Brain microvascular endothelial cell (primary cell): ENCODE measurements at regions not wholly inside any gene's neighbourhood (a gene's known extent, or its start where the extent isn't known, plus 50 kb on each side); places are given as distances from the start of the nearest gene placed in this dataset.

Experiments used
- DNase-seq: peaks from one replicate; pipeline ENCODE4 v3.0.0-alpha.2; 2020
- H3K27ac ChIP-seq: fragments of 250-450 bp; sonication (Bioruptor Pico); 2 replicates; pipeline ENCODE4 v1.5.1; 2020; ENCODE audit warnings: mild to moderate bottlenecking, moderate library complexity
- H3K27me3 ChIP-seq: fragments of 250-450 bp; sonication (Bioruptor Pico); replicated peaks from 2 replicates; pipeline ENCODE4 v1.5.1; 2020; ENCODE audit warnings: mild to moderate bottlenecking
- H3K36me3 ChIP-seq: fragments of 250-450 bp; sonication (Bioruptor Pico); replicated peaks from 2 replicates; pipeline ENCODE4 v1.5.1; 2020; ENCODE audit warnings: mild to moderate bottlenecking
- H3K4me3 ChIP-seq: 2 replicates; pipeline ENCODE4 v1.5.1; 2011; ENCODE audit warnings: low read depth, mild to moderate bottlenecking, control low read depth, low read length, moderate library complexity
- CTCF ChIP-seq: IDR thresholded peaks from 2 replicates; pipeline ENCODE4 v1.5.1; 2011; ENCODE audit warnings: low read depth, mild to moderate bottlenecking, moderate library complexity, low read length, control low read depth, inconsistent platforms; ENCODE audit errors: missing control alignments
- in situ Hi-C: cut with HindIII; loops from 2 replicates; pipeline ENCODE4 v1.10.0; 2017; ENCODE audit warnings: low sequenced_read_pairs, low pct_ligation_motif_present

DNA sequence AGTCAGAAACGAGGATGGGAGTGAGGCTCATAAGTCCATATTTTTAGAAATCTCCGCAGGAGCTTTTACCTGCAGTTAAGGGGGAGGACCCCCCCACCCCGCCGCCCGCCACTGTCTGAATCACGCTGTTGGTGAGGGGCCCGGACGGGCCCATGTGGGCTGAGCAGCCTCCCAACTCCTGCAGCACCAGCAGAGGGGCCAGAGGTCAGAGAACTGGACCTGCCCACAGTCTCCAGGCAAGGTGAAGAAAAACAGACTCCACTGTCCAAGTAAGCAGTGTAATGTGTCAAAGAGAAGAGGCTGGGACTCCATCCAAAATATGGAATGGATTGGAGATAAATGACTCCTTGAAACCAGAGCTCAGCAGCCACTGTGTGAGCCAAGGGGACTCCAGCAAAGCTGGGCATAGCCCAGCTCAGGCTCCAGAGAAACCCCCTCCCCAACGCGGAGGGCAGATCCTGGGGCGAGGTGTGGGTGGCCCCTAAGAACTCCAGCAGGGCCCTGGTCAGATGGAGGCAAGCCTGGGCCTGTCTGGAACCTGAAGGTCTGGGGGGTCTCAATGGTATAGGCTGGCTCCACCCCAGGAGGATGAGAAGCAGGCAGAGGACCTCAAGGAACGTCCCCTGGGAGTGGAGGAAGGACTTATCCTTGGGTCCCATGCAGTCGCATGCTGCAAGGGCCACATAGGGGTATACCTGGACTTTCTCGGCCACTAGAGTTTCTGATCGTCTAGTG lies 128.5 kb upstream of the TNS3 start:
- TF ChIP-seq CTCF: no peak
- no peaks in the 10 kb centered on the region for H3K36me3 ChIP-seq
- no peak overlapping the region for H3K4me3 ChIP-seq
- in situ Hi-C loops: no loop called here
- H3K27ac ChIP-seq: no peak overlapping the region
- no peaks in the 10 kb centered on the region for H3K27me3 ChIP-seq
- no peak for DNase-seq

DNA sequence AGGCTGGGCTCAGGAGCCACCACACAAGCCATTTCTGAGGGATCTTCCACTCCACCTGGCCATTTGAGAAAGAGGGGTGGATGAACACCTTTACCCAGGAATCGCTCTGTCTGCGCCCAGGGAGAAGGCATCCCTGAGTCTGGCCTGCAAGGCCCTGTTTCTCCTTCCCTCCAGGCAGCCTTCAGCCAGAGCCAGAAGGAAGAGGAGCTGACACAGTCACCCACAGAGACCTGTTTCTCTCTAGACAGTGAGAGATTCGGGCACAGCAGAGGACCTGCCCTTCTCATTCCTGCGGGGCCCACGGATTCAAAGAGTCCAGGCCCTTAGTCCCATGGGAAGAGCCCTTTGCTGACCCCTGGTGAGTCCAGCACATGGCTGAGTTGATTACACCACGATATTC lies 127.5 kb upstream of the TNS3 start:
- no peak overlapping the region for H3K4me3 ChIP-seq
- H3K27me3 ChIP-seq: no peaks in the 10 kb centered on the region
- no peaks in the 10 kb centered on the region for H3K36me3 ChIP-seq
- TF ChIP-seq CTCF: no peak
- no peak overlapping the region for H3K27ac ChIP-seq
- in situ Hi-C loops: no loop called here
- DNase-seq: no peak

GRCh38 chr7:47709051-47709450 lies 127.1 kb upstream of the TNS3 start:
- H3K4me3 ChIP-seq: no peak overlapping the region
- in situ Hi-C loops: no loop called here
- TF ChIP-seq CTCF: no peak

GRCh38 chr7:47707583-47707982 lies 125.7 kb upstream of the TNS3 start:
- DNase-seq: no peak
- Histone ChIP-seq H3K36me3 (no peaks in the 10 kb centered on the region), H3K4me3 (no peak overlapping the region), H3K27me3 (no peaks in the 10 kb centered on the region), H3K27ac (no peak overlapping the region)
- in situ Hi-C loops: no loop called here
- no peak for TF ChIP-seq CTCF

More at GRCh38 chr7:47709051-47709450, 127.1 kb upstream of the TNS3 start:
- Histone ChIP-seq H3K27ac (no peak overlapping the region), H3K36me3 (no peaks in the 10 kb centered on the region), H3K27me3 (no peaks in the 10 kb centered on the region)
- DNase-seq: no peak

- no peak for DNase-seq
- H3K4me3 ChIP-seq: no peak overlapping the region
- no peak for TF ChIP-seq CTCF
- no peaks in the 10 kb centered on the region for H3K36me3 ChIP-seq
- in situ Hi-C loops: no loop called here
- H3K27ac ChIP-seq: no peak overlapping the region
- H3K27me3 ChIP-seq: no peaks in the 10 kb centered on the region
These were observed 123.0 kb upstream of the TNS3 start for GRCh38 chr7:47704936-47705335.

DNA sequence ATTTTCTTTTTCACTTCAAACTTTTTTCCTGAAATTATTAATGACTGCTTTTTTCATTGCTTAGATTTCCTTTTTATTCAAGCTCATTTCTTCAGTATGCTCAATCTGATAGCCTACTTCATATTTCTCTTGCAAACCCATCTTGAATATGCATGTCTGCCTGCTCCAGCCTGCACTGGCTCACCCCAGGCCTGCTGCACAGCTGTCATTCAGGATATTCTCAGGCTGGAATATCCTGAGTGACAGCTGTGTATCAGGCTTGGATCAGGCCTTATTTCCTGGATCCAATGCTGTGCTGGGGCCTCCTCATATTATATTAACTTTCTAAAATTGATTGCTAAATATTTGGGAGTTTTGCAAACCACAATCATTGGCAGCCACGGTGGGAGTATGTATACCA lies 120.2 kb upstream of the TNS3 start:
- no peaks in the 10 kb centered on the region for H3K27me3 ChIP-seq
- no peaks in the 10 kb centered on the region for H3K36me3 ChIP-seq
- DNase-seq: no peak
- in situ Hi-C loops: no loop called here
- H3K27ac ChIP-seq: no peak overlapping the region
- H3K4me3 ChIP-seq: no peak overlapping the region
- no peak for TF ChIP-seq CTCF
